LNCAP (cell line): ENCODE measurements at regions not wholly inside any gene's neighbourhood (a gene's known extent, or its start where the extent isn't known, plus 50 kb on each side); places are given as distances from the start of the nearest gene placed in this dataset.

Source experiments
- TF ChIP-seq, protein P1 (sequence below): fragments of 450-650 bp; IDR thresholded peaks from 2 replicates; pipeline ENCODE4 v1.5.1; 2017; ENCODE audit warnings: mild to moderate bottlenecking

DNA sequence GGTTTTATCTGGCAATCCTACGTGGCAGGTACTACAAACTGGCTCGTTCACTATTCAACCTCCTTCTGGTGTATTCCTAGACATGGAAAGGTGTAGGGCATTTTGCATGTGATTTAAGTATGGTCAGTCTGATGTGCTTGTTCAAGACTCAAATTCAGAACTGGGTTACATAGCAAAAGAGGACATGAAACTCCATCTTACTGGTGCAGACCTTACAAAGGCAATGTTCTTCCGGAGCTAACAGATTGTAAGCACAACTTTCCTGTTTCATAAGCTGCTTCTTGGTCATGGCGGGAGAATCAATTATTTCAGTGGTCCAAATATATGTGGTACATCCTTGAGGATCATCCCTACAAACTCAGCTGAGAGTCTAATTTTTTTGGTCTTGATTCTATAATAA, 703.4 kb downstream of the EPM2A start:
- TF ChIP-seq, protein P1, sequence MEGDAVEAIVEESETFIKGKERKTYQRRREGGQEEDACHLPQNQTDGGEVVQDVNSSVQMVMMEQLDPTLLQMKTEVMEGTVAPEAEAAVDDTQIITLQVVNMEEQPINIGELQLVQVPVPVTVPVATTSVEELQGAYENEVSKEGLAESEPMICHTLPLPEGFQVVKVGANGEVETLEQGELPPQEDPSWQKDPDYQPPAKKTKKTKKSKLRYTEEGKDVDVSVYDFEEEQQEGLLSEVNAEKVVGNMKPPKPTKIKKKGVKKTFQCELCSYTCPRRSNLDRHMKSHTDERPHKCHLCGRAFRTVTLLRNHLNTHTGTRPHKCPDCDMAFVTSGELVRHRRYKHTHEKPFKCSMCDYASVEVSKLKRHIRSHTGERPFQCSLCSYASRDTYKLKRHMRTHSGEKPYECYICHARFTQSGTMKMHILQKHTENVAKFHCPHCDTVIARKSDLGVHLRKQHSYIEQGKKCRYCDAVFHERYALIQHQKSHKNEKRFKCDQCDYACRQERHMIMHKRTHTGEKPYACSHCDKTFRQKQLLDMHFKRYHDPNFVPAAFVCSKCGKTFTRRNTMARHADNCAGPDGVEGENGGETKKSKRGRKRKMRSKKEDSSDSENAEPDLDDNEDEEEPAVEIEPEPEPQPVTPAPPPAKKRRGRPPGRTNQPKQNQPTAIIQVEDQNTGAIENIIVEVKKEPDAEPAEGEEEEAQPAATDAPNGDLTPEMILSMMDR = no peak

DNA sequence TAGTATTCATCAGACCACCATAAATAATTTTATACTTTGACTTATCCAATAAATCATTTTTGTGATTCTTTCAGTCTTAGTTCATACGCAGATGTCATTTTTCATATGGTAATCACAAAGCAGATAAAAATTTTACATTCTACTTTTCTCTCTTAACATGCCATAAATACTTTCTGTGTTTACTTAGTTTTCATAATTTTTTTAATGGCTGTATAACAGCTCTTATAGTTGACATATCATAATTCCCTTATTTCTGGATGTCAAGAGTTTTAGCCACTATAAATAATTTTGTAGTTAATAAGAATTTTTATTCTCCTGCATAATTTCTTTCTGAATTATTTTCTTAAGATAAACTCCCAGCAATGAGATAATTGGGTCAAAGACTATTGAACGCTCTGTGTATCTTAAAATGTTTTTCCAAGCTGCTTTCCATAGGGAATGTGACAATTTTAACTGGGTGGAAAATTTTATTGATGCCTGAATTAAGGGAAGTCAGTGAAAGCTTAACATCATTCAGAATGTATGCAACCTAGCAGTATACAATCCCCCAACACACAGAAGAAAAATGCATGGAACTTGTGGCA, 702.7 kb downstream of the EPM2A start:
- TF ChIP-seq, protein P1 = no peak

DNA sequence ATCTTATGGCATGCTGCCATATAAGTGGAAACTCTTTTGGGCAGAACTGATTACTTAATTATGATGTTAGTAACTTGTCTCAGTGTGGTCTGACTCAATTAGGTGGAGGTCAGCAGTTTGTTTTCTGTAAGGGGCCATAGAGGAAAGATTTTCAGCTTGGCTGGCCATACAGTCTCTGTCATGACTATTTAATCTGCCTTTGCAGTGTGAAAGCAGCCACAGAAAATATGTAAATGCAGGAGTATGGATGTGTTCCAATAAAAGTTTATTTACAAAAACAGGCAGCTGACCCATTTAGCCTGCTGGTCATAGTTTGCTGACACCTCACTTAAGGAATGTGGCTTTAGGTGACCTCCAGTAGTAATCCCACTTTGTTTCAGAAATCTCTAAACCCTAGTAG, 700.7 kb downstream of the EPM2A start:
- TF ChIP-seq, protein P1 = no peak

DNA sequence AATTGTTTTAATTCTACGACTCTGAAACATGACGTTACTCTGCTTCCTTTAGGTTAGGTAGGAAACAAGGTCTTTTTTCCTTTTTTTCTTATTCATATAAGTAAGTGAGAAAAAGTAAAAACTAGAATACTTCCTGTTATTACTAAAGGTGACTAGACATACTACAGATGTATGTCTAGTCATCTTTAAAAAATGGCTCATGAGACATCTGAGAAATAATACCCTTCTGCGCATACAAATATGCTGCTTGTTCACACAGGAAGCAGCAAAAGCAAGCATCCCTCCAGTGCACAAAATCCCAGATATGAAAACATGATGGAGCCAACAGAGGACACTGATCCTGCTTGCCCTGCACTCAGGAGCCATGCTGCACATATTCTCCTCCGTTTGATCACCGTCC, 699.1 kb downstream of the EPM2A start:
- TF ChIP-seq, protein P1 = no peak

DNA sequence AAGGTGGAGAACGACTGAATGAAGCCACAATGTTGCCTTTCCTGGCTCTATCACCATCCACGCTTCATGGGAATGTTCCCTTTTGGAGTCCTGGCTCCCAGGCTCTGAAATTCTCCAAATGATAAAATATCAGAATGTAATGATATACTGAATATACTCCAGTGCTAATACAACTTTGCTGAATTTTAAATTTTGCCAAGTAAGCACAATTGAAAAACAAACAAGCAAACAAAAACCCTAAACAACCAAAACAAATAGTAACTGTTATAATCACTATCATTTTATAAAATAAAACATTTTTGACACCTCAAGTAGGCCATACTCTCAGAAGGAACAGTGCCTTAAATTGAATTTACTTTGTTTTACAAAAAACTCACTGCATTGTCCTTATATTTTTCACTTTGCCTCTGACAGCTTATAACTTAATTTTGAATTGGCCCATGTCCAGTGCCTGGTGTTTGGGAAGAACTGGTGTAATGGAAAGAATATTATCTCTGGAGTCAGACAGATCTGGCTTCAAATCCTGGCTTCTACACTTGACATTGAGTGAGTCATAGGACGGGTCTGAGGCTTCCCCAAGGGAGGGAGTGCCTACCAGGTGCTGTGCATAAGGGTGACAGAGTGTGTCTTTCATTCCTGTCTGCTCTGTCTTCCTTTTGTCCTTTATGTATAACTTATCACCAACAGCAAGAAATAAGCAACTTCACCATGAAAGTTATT, 698.3 kb downstream of the EPM2A start:
- TF ChIP-seq, protein P1 = no peak

DNA sequence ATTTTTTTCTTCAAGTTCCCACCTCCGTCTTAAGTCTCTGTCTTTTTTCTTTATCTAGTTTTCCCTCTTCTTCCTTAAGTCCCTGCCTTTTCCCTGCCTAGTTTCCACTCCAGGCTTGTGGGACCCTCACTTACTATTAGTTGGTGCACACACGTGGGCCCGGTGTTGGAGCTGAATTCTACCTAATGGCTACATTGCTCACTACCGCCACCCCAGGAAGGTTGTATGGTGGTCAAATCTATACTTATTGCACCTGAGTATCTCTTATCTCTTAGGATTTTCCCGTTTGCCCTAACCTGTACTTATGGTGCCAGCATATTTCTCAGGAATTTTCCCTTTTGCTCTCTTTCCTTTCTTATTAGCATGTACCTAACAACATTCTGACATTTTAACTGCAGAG, 692.8 kb downstream of the EPM2A start:
- TF ChIP-seq, protein P1 = peak; percentile 40; the same call in 1 of the 2 replicates

DNA sequence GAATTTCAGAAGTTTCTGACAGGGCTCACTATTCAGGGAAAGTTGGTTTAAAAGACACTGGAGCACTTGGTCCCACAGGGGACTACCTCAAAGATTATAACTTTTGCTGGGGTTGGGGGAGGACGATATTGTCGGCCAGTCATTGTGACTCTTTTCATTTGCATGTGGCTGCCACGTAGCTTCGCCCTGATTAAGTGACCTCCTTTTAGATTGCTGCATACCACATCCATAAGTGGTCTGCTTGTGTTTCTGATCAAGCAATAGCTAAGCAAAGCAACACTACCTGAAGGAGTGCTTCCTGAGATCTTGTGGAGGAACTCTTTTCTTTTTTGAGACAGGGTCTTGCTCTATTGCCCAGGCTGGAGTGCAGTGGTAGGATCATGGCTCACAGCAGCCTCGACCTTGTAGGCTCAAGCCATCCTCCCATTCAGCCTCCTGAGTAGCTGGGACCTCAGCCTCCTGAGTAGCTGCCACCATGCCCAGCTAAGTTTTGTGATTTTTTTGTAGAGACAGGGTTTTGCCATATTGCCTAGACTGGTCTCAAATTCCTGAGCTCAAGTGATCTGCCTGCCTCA, 691.3 kb downstream of the EPM2A start:
- TF ChIP-seq, protein P1 = no peak
